ENCODE measurements at regions not wholly inside any gene's neighbourhood (a gene's known extent, or its start where the extent isn't known, plus 50 kb on each side); places are given as distances from the start of the nearest gene placed in this dataset.

- no peak for DNase-seq
Observed at GRCh38 chr9:4435197-4435596, 55.1 kb upstream of the SLC1A1 start.

DNA sequence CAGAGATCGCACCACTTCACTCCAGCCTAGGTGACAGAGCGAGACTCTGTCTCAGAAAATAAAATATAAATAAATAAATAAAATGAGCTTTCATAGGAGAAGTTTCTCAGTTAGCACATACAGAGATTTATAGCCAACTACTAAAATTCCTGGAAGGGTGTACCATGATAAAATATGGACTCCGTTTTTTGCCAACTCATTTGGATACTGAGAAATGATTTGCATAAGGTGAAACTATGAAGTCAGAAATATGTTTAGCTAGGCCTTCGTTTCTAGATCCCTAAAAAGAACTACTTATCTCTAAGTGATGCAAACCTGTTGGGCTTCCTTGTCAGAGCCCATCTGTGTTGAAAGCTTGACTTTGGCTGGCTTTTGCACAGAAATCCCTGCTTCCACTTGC is 56.9 kb upstream of the SLC1A1 start:
- DNase-seq, result no peak

GRCh38 chr9:4430432-4431261 is 59.6 kb upstream of the SLC1A1 start:
- DNase-seq, result no peak

GRCh38 chr9:4425319-4426045 is 64.8 kb upstream of the SLC1A1 start:
- DNase-seq, result no peak

DNA sequence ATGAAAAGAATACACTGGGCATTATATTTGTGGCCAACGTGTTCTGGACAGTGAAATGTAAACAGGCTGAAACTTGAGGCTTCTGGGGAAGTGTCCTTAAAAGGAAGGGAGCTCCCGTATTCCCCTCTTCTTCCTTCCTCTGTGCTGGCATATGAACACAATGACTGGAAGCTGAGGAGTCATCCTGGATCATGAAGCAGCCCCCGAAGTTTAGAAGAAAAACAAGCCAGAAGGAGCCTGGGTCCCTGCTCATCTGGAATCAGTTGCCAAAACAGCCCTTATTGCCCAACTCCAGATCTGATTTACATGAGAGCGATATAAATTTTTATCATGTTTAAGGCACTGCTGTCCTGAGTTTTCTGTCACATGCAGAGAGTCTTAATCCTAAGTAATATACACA is 65.4 kb upstream of the SLC1A1 start:
- no peak for DNase-seq

GRCh38 chr9:4424038-4424437 is 66.2 kb upstream of the SLC1A1 start:
- no peak for DNase-seq

DNA sequence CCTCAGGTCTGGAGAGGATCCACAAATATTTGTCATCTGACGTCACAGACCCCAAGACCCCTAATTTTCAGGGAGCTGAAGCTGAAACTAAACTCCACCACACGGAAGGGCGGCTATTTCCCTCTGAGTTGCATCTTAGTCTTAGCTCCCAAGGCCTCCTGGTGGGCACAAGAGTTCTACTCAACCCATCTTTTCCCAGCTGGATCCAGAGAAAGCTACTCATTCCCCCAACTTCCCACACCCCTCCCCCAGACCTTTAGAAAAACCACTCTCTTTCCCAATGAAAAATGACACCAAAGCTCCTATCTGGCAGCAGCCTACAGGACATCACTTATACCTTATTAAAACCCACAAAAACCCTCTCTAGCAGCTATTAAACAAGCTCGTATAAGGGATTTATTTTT is 67.1 kb upstream of the SLC1A1 start:
- DNase-seq, result no peak

GRCh38 chr9:4422495-4422894 is 67.8 kb upstream of the SLC1A1 start:
- no peak for DNase-seq

DNA sequence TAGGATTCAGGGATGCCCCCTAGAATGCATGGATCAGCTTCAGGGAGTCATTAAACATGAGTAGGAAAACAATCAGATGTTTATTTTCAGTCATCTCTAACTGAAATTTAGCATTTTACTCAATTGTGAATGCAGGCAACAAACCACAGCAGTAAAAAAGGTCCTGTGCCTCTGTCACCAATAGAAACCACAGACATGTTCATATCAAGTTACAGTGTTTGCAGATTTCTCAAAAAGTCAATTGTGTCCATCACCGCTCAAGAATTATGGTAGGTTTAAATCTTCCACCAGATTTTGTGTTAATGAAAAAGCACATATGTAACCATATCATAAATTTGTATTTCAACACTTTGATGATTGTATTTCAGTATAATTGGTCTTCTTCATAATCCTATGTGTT is 68.4 kb upstream of the SLC1A1 start:
- DNase-seq, result peak; percentile 38

- no peak for DNase-seq
Observed at GRCh38 chr9:4420351-4420750, 69.9 kb upstream of the SLC1A1 start.

- no peak for DNase-seq
Observed at GRCh38 chr9:4417578-4418325, 72.5 kb upstream of the SLC1A1 start.

DNA sequence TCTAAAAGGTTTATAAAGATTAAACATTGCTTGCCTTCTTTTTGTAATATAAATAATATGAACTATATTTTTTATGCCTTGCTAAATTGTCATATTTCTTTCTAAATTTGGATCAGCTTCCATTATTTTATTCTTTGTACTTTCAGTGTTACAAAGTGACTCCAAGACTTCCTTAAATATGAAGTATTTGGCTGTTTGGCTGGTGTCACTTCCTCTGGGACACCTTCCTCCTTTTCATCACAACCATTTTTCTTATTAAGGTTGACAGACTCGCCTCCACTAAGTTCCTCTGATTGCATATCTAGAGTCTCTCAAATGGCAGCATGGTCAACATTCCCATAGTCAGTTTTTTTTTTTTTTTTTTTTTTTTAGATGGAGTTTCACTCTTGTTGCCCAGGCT is 73.8 kb upstream of the SLC1A1 start:
- no peak for DNase-seq

GRCh38 chr9:4415281-4415680 is 75.0 kb upstream of the SLC1A1 start:
- no peak for DNase-seq

- DNase-seq, result no peak
Observed at GRCh38 chr9:4413856-4414255, 76.4 kb upstream of the SLC1A1 start.

GRCh38 chr9:4404156-4404555 is 86.1 kb upstream of the SLC1A1 start:
- no peak for DNase-seq

DNA sequence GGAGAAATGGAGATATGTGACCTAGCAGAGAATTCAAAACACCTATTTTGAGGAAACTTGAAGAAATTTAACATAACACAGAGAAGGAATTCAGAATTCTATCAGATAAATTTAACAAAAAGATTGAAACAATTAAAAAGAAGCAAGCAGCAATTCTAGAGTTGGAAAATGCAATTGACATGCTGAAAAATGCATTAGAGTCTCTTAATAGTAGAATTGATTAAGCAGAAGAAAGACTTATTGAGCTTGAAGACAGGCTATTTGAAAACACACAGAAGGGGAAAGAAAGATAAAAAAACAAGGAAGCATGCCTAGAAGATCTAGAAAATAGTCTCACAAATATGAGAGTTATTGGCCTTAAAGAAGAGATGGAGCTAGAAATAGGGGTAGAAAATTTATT is 87.8 kb upstream of the SLC1A1 start:
- no peak for DNase-seq

DNA sequence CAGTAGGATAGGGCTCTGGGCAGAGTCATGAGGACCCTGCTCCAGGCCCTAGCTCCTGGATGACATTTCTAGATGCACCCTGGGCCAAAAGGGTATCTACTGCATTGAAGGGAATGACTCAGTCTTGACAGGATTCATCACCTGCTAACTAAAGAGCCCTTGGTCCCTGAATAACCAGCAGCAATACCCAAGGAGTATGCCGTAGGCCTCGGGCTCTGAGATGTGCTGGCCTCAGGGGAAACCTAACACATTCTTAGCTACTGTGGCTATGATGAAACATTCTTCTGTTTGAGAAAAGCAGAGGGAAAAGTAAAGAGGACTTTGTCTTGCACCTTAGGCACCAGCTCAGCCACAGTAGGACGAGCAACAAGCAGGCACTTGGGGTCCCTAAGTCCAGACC is 89.5 kb upstream of the SLC1A1 start:
- DNase-seq, result no peak

GRCh38 chr9:4397917-4398316 is 92.4 kb upstream of the SLC1A1 start:
- no peak for DNase-seq

DNA sequence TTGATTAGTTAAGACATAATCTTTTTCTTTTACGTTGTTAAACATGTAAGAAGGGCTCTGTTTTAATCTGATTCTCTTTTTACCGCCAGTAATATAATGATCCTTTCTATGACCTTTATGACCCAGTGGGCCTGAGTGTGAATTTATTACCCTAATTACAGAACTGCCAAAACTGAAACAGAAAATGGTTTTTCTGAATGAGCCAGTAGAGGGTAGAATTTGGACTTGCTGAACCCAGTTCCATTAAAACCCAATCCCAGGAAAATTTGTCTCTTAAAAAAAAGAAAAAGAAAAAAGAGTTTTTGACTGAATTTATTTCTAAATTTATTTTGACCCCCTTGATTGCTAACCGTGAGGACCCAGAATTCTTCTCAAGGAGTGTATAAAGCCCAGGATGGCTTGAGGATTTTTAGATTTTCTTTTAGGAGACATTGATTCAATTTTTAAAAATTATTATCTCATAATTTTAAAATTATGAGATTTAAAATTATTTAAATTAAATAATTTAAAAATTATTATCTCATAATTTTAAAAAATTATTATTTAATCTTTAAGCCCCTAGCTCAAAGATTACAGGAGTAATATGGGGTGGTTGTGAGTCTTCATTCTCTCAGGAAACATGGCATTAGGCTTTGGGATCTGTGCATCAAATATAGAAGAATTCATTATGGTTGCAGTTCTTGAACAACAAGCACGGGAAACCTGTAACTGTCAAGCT is 94.1 kb upstream of the GLIS3 start:
- no peak for DNase-seq

- DNase-seq, result no peak
Observed at GRCh38 chr9:4389755-4390154, 89.9 kb upstream of the GLIS3 start.

DNA sequence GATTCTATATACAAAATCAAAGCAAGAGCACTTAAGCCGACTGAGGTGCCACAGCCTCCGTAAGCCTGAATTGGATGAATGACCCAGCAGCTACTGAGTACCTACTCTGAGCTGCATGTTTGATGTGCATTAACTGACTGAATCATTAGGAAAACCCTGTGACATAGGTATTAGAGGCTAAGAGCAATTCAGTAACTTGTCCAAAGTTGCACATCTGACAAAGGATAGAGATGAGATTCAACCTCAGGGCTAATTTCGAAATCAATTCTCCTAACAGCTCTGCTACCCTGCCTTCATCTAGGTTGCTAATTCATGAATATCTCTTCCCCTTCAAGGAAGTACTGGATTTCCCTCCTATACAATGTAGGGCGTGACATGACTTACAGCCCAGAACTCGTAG is 89.1 kb upstream of the GLIS3 start:
- DNase-seq, result no peak

- DNase-seq, result no peak
Observed at GRCh38 chr9:4386819-4387218, 87.0 kb upstream of the GLIS3 start.

GRCh38 chr9:4384750-4385149 is 84.9 kb upstream of the GLIS3 start:
- DNase-seq, result no peak
